K562 (cell line): ENCODE measurements at regions not wholly inside any gene's neighbourhood (a gene's known extent, or its start where the extent isn't known, plus 50 kb on each side); places are given as distances from the start of the nearest gene placed in this dataset.

Source experiments
- JUN ChIP-seq, 2 experiments: sonication (generic) in 1 of 2; formaldehyde crosslinking in 1 of 2; IDR thresholded peaks; 2 replicates each; pipeline versions ENCODE4 v1.6.1 to v1.8.0; 2012 to 2022; ENCODE audit warnings: borderline replicate concordance in 2 of 2, mild to moderate bottlenecking in 2 of 2, improper control_type of control experiment in 1 of 2, low read depth in 1 of 2, low read length in 1 of 2, missing genetic modification reagents in 1 of 2
- SNIP1 ChIP-seq: fragments of 450-650 bp; IDR thresholded peaks from 2 replicates; pipeline ENCODE4 v1.7.1; 2017; ENCODE audit warnings: low read depth, mild to moderate bottlenecking
- TF ChIP-seq, protein P1 (sequence below): fragments of 200-400 bp; formaldehyde crosslinking; IDR thresholded peaks from 2 replicates; pipeline ENCODE4 v1.6.1; 2017; ENCODE audit warnings: mild to moderate bottlenecking, low read depth, low read length, moderate library complexity
- TF ChIP-seq, protein P2 (sequence below), 2 experiments: fragments of 150-350 bp in 1 of 2; IDR thresholded peaks; 2 replicates each; pipeline ENCODE4 v1.6.1; 2012 to 2016; ENCODE audit warnings: low read depth in 2 of 2, low read length in 2 of 2, mild to moderate bottlenecking in 1 of 2, moderate library complexity in 1 of 2

DNA sequence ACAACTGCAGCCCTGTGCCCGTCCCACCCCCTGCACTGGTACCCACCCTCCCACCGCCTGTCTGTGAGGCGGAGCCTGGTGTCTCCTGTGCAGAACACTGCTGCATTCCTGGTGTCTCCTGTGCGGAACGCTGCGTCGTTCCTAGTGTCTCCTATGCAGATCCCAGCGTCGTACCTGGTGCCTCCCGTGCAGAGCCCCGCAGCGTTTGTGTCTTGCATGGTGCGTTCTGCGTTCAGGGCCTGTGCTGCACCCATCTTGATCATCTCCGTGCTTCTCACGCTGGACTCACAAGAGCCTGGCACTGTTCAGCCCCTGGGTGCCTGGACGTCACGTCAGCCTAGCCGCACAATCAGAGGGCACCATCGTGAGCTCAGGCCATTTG is 248.6 kb upstream of the SALL3 start (continued):
- TF ChIP-seq, protein P1, sequence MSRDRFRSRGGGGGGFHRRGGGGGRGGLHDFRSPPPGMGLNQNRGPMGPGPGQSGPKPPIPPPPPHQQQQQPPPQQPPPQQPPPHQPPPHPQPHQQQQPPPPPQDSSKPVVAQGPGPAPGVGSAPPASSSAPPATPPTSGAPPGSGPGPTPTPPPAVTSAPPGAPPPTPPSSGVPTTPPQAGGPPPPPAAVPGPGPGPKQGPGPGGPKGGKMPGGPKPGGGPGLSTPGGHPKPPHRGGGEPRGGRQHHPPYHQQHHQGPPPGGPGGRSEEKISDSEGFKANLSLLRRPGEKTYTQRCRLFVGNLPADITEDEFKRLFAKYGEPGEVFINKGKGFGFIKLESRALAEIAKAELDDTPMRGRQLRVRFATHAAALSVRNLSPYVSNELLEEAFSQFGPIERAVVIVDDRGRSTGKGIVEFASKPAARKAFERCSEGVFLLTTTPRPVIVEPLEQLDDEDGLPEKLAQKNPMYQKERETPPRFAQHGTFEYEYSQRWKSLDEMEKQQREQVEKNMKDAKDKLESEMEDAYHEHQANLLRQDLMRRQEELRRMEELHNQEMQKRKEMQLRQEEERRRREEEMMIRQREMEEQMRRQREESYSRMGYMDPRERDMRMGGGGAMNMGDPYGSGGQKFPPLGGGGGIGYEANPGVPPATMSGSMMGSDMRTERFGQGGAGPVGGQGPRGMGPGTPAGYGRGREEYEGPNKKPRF: no peak
- TF ChIP-seq, protein P2, sequence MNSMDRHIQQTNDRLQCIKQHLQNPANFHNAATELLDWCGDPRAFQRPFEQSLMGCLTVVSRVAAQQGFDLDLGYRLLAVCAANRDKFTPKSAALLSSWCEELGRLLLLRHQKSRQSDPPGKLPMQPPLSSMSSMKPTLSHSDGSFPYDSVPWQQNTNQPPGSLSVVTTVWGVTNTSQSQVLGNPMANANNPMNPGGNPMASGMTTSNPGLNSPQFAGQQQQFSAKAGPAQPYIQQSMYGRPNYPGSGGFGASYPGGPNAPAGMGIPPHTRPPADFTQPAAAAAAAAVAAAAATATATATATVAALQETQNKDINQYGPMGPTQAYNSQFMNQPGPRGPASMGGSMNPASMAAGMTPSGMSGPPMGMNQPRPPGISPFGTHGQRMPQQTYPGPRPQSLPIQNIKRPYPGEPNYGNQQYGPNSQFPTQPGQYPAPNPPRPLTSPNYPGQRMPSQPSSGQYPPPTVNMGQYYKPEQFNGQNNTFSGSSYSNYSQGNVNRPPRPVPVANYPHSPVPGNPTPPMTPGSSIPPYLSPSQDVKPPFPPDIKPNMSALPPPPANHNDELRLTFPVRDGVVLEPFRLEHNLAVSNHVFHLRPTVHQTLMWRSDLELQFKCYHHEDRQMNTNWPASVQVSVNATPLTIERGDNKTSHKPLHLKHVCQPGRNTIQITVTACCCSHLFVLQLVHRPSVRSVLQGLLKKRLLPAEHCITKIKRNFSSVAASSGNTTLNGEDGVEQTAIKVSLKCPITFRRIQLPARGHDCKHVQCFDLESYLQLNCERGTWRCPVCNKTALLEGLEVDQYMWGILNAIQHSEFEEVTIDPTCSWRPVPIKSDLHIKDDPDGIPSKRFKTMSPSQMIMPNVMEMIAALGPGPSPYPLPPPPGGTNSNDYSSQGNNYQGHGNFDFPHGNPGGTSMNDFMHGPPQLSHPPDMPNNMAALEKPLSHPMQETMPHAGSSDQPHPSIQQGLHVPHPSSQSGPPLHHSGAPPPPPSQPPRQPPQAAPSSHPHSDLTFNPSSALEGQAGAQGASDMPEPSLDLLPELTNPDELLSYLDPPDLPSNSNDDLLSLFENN (IDR thresholded peaks at IDR 0.05; ENCODE audit: low read depth in 2 of 2, low read length in 2 of 2): no peak
- TF ChIP-seq JUN (IDR thresholded peaks at IDR 0.05; ENCODE audit: borderline replicate concordance, low read depth, low read length) (no peak), JUN (CRISPR knock-in tag; IDR thresholded peaks at IDR 0.05; ENCODE audit: borderline replicate concordance) (no peak), SNIP1 (no peak)
